ENCODE measurements at regions not wholly inside any gene's neighbourhood (a gene's known extent, or its start where the extent isn't known, plus 50 kb on each side); places are given as distances from the start of the nearest gene placed in this dataset.

- H3K27me3 Mint-ChIP-seq: no peaks in the 10 kb centered on the region
- H3K36me3 Mint-ChIP-seq: no peaks in the 10 kb centered on the region
- Histone ChIP-seq H3K9me3 (ENCODE audit: control insufficient read depth in 2 of 2, low read length in 2 of 2) (peaks cover 0 to under 1% of the 10 kb centered on the region in 2 experiments), H3K4me1 (ENCODE audit: control insufficient read depth, insufficient read depth, low read length, poor library complexity, severe bottlenecking) (no peaks in the 10 kb centered on the region), H3K27me3 (ENCODE audit: control insufficient read depth, insufficient read depth, low read length) (no peaks in the 10 kb centered on the region), H3K4me3 (ENCODE audit: low read depth, low read length) (no peak overlapping the region), H3K27ac (ENCODE audit: insufficient read depth, low read length, poor library complexity, severe bottlenecking) (no peak overlapping the region), H3K36me3 (ENCODE audit: control insufficient read depth, insufficient read depth, low read length) (no peaks in the 10 kb centered on the region)
- peaks cover 1 to 9% (median 6%) of the 10 kb centered on the region in 7 donors for H3K9me3 Mint-ChIP-seq
- no peak overlapping the region for H3K4me3 Mint-ChIP-seq
- H3K27ac Mint-ChIP-seq: no peak overlapping the region
- no peak for ATAC-seq (ENCODE audit: low read depth in 2 of 2)
- DNase-seq: no peak
- no peaks in the 10 kb centered on the region for H3K4me1 Mint-ChIP-seq
Measured at GRCh38 chr4:179584101-179584500, 2141.9 kb upstream of the AGA start.

GRCh38 chr4:179585761-179586160 is 2143.5 kb upstream of the AGA start:
- H3K27me3 Mint-ChIP-seq: no peaks in the 10 kb centered on the region
- Histone ChIP-seq H3K4me3 (ENCODE audit: low read depth, low read length) (no peak overlapping the region), H3K4me1 (ENCODE audit: control insufficient read depth, insufficient read depth, low read length, poor library complexity, severe bottlenecking) (no peaks in the 10 kb centered on the region), H3K36me3 (ENCODE audit: control insufficient read depth, insufficient read depth, low read length) (no peaks in the 10 kb centered on the region), H3K9me3 (ENCODE audit: control insufficient read depth in 2 of 2, low read length in 2 of 2) (no peaks in the 10 kb centered on the region), H3K27ac (ENCODE audit: insufficient read depth, low read length, poor library complexity, severe bottlenecking) (no peak overlapping the region), H3K27me3 (ENCODE audit: control insufficient read depth, insufficient read depth, low read length) (no peaks in the 10 kb centered on the region)
- H3K4me1 Mint-ChIP-seq: no peaks in the 10 kb centered on the region
- no peaks in the 10 kb centered on the region for H3K36me3 Mint-ChIP-seq
- H3K4me3 Mint-ChIP-seq: no peak overlapping the region
- no peak for ATAC-seq (ENCODE audit: low read depth in 2 of 2)
- DNase-seq: no peak
- no peak overlapping the region for H3K27ac Mint-ChIP-seq
- H3K9me3 Mint-ChIP-seq: peaks cover 0 to 9% (median 6%) of the 10 kb centered on the region in 7 donors

- Mint-ChIP-seq H3K27ac (no peak overlapping the region), H3K36me3 (no peaks in the 10 kb centered on the region), H3K4me1 (no peaks in the 10 kb centered on the region), H3K27me3 (no peaks in the 10 kb centered on the region), H3K4me3 (no peak overlapping the region), H3K9me3 (peaks cover 0 to 14% (median 6%) of the 10 kb centered on the region in 7 donors)
- no peak overlapping the region for H3K27ac ChIP-seq (ENCODE audit: insufficient read depth, low read length, poor library complexity, severe bottlenecking)
- no peaks in the 10 kb centered on the region for H3K36me3 ChIP-seq (ENCODE audit: control insufficient read depth, insufficient read depth, low read length)
- H3K9me3 ChIP-seq (ENCODE audit: control insufficient read depth in 2 of 2, low read length in 2 of 2): no peaks in the 10 kb centered on the region
- no peaks in the 10 kb centered on the region for H3K4me1 ChIP-seq (ENCODE audit: control insufficient read depth, insufficient read depth, low read length, poor library complexity, severe bottlenecking)
- H3K4me3 ChIP-seq (ENCODE audit: low read depth, low read length): no peak overlapping the region
- no peak for ATAC-seq (ENCODE audit: low read depth in 2 of 2)
- H3K27me3 ChIP-seq (ENCODE audit: control insufficient read depth, insufficient read depth, low read length): no peaks in the 10 kb centered on the region
- DNase-seq: no peak
Measured at GRCh38 chr4:179586460-179586859, 2144.2 kb upstream of the AGA start.

GRCh38 chr4:179595671-179596410 is 2153.6 kb upstream of the AGA start:
- Histone ChIP-seq H3K4me3 (ENCODE audit: low read depth, low read length) (no peak overlapping the region), H3K36me3 (ENCODE audit: control insufficient read depth, insufficient read depth, low read length) (no peaks in the 10 kb centered on the region), H3K4me1 (ENCODE audit: control insufficient read depth, insufficient read depth, low read length, poor library complexity, severe bottlenecking) (no peaks in the 10 kb centered on the region), H3K27ac (ENCODE audit: insufficient read depth, low read length, poor library complexity, severe bottlenecking) (no peak overlapping the region), H3K9me3 (ENCODE audit: control insufficient read depth in 2 of 2, low read length in 2 of 2) (peaks cover 0 to 10% of the 10 kb centered on the region in 2 experiments), H3K27me3 (ENCODE audit: control insufficient read depth, insufficient read depth, low read length) (no peaks in the 10 kb centered on the region)
- DNase-seq: no peak
- Mint-ChIP-seq H3K4me3 (no peak overlapping the region), H3K27me3 (no peaks in the 10 kb centered on the region), H3K36me3 (no peaks in the 10 kb centered on the region), H3K4me1 (no peaks in the 10 kb centered on the region), H3K27ac (no peak overlapping the region), H3K9me3 (peaks cover 0 to 14% (median 3%) of the 10 kb centered on the region in 7 donors)
- no peak for ATAC-seq (ENCODE audit: low read depth in 2 of 2)

- no peaks in the 10 kb centered on the region for H3K27me3 ChIP-seq (ENCODE audit: control insufficient read depth, insufficient read depth, low read length)
- H3K4me1 Mint-ChIP-seq: no peaks in the 10 kb centered on the region
- H3K4me3 ChIP-seq (ENCODE audit: low read depth, low read length): no peak overlapping the region
- H3K4me1 ChIP-seq (ENCODE audit: control insufficient read depth, insufficient read depth, low read length, poor library complexity, severe bottlenecking): no peaks in the 10 kb centered on the region
- H3K9me3 Mint-ChIP-seq: peaks cover 0 to 6% (median 4%) of the 10 kb centered on the region in 7 donors
- no peaks in the 10 kb centered on the region for H3K36me3 ChIP-seq (ENCODE audit: control insufficient read depth, insufficient read depth, low read length)
- no peaks in the 10 kb centered on the region for H3K36me3 Mint-ChIP-seq
- H3K27me3 Mint-ChIP-seq: no peaks in the 10 kb centered on the region
- H3K4me3 Mint-ChIP-seq: no peak overlapping the region
- DNase-seq: no peak
- H3K27ac ChIP-seq (ENCODE audit: insufficient read depth, low read length, poor library complexity, severe bottlenecking): no peak overlapping the region
- H3K9me3 ChIP-seq (ENCODE audit: control insufficient read depth in 2 of 2, low read length in 2 of 2): peaks cover 0 to 10% of the 10 kb centered on the region in 2 experiments
- no peak overlapping the region for H3K27ac Mint-ChIP-seq
- ATAC-seq (ENCODE audit: low read depth in 2 of 2): no peak
Measured at GRCh38 chr4:179596621-179597020, 2154.4 kb upstream of the AGA start.

GRCh38 chr4:179597301-179597700 is 2155.1 kb upstream of the AGA start:
- DNase-seq: no peak
- peaks cover 0 to 6% (median 4%) of the 10 kb centered on the region in 7 donors for H3K9me3 Mint-ChIP-seq
- no peaks in the 10 kb centered on the region for H3K36me3 Mint-ChIP-seq
- H3K4me1 ChIP-seq (ENCODE audit: control insufficient read depth, insufficient read depth, low read length, poor library complexity, severe bottlenecking): no peaks in the 10 kb centered on the region
- no peak overlapping the region for H3K4me3 ChIP-seq (ENCODE audit: low read depth, low read length)
- no peak overlapping the region for H3K4me3 Mint-ChIP-seq
- no peak for ATAC-seq (ENCODE audit: low read depth in 2 of 2)
- H3K9me3 ChIP-seq (ENCODE audit: control insufficient read depth in 2 of 2, low read length in 2 of 2): peaks cover 0 to 10% of the 10 kb centered on the region in 2 experiments
- no peak overlapping the region for H3K27ac ChIP-seq (ENCODE audit: insufficient read depth, low read length, poor library complexity, severe bottlenecking)
- H3K27me3 Mint-ChIP-seq: no peaks in the 10 kb centered on the region
- no peaks in the 10 kb centered on the region for H3K36me3 ChIP-seq (ENCODE audit: control insufficient read depth, insufficient read depth, low read length)
- H3K27ac Mint-ChIP-seq: no peak overlapping the region
- H3K27me3 ChIP-seq (ENCODE audit: control insufficient read depth, insufficient read depth, low read length): no peaks in the 10 kb centered on the region
- no peaks in the 10 kb centered on the region for H3K4me1 Mint-ChIP-seq

- no peak for DNase-seq
- Histone ChIP-seq H3K27ac (ENCODE audit: insufficient read depth, low read length, poor library complexity, severe bottlenecking) (no peak overlapping the region), H3K4me3 (ENCODE audit: low read depth, low read length) (no peak overlapping the region), H3K4me1 (ENCODE audit: control insufficient read depth, insufficient read depth, low read length, poor library complexity, severe bottlenecking) (no peaks in the 10 kb centered on the region), H3K36me3 (ENCODE audit: control insufficient read depth, insufficient read depth, low read length) (no peaks in the 10 kb centered on the region), H3K9me3 (ENCODE audit: control insufficient read depth in 2 of 2, low read length in 2 of 2) (peaks cover 0 to 9% of the 10 kb centered on the region in 2 experiments), H3K27me3 (ENCODE audit: control insufficient read depth, insufficient read depth, low read length) (no peaks in the 10 kb centered on the region)
- Mint-ChIP-seq H3K4me1 (no peaks in the 10 kb centered on the region), H3K27ac (no peak overlapping the region), H3K4me3 (no peak overlapping the region), H3K9me3 (peaks cover 0 to 13% (median 5%) of the 10 kb centered on the region in 7 donors), H3K36me3 (no peaks in the 10 kb centered on the region), H3K27me3 (no peaks in the 10 kb centered on the region)
- no peak for ATAC-seq (ENCODE audit: low read depth in 2 of 2)
Measured at GRCh38 chr4:179601671-179602070, 2159.4 kb upstream of the AGA start.

GRCh38 chr4:179605196-179605595 is 2163.0 kb upstream of the AGA start:
- DNase-seq: no peak
- H3K27me3 Mint-ChIP-seq: no peaks in the 10 kb centered on the region

More at GRCh38 chr4:179605196-179605595, 2163.0 kb upstream of the AGA start:
- H3K9me3 ChIP-seq (ENCODE audit: control insufficient read depth in 2 of 2, low read length in 2 of 2): no peaks in the 10 kb centered on the region
- no peak overlapping the region for H3K4me3 ChIP-seq (ENCODE audit: low read depth, low read length)
- no peak for ATAC-seq (ENCODE audit: low read depth in 2 of 2)
- H3K4me1 Mint-ChIP-seq: no peaks in the 10 kb centered on the region
- H3K27ac ChIP-seq (ENCODE audit: insufficient read depth, low read length, poor library complexity, severe bottlenecking): no peak overlapping the region
- no peaks in the 10 kb centered on the region for H3K27me3 ChIP-seq (ENCODE audit: control insufficient read depth, insufficient read depth, low read length)
- no peak overlapping the region for H3K27ac Mint-ChIP-seq
- no peaks in the 10 kb centered on the region for H3K4me1 ChIP-seq (ENCODE audit: control insufficient read depth, insufficient read depth, low read length, poor library complexity, severe bottlenecking)
- no peaks in the 10 kb centered on the region for H3K36me3 Mint-ChIP-seq
- no peak overlapping the region for H3K4me3 Mint-ChIP-seq
- no peaks in the 10 kb centered on the region for H3K36me3 ChIP-seq (ENCODE audit: control insufficient read depth, insufficient read depth, low read length)
- H3K9me3 Mint-ChIP-seq: peaks cover 0 to 16% (median 5%) of the 10 kb centered on the region in 7 donors
